Stimulated activated naive CD8-positive, alpha-beta T cell treated with anti-CD3 and anti-CD28 coated beads, Interleukin-15, Interleukin-2, amounts not matched to agents 100 U/mL and 50 U/mL, for 24 hours (primary cell): ENCODE measurements at regions not wholly inside any gene's neighbourhood (a gene's known extent, or its start where the extent isn't known, plus 50 kb on each side); places are given as distances from the start of the nearest gene placed in this dataset.

ENCODE experiments used
- ATAC-seq: fragments of 150-1000 bp; cut with Tn5 transposase; one replicate; pipeline ENCODE4 v1.10.0; 2021
- DNase-seq: peaks from one replicate; pipeline ENCODE4 v3.0.0; 2021

GRCh38 chr20:11084508-11084907 lies 410.7 kb upstream of the JAG1 start:
- DNase-seq (no peak), ATAC-seq (no peak)

GRCh38 chr20:11086970-11087369 lies 413.2 kb upstream of the JAG1 start:
- ATAC-seq (no peak), DNase-seq (no peak)

- ATAC-seq: no peak
- DNase-seq: no peak
Observed at GRCh38 chr20:11090751-11091150, 417.0 kb upstream of the JAG1 start.

GRCh38 chr20:11091511-11091910 lies 417.7 kb upstream of the JAG1 start:
- no peak for DNase-seq
- ATAC-seq: no peak

GRCh38 chr20:11092151-11092550 lies 418.4 kb upstream of the JAG1 start:
- no peak for ATAC-seq

GRCh38 chr20:11094196-11094595 lies 420.4 kb upstream of the JAG1 start:
- ATAC-seq (no peak), DNase-seq (no peak)

More at GRCh38 chr20:11092151-11092550, 418.4 kb upstream of the JAG1 start:
- no peak for DNase-seq

GRCh38 chr20:11094711-11095110 lies 420.9 kb upstream of the JAG1 start:
- ATAC-seq (no peak), DNase-seq (no peak)

GRCh38 chr20:11098888-11099287 lies 425.1 kb upstream of the JAG1 start:
- no peak for DNase-seq
- no peak for ATAC-seq

- ATAC-seq (no peak), DNase-seq (no peak)
Observed at GRCh38 chr20:11101243-11101642, 427.4 kb upstream of the JAG1 start.

- no peak for ATAC-seq
- DNase-seq: no peak
Observed at GRCh38 chr20:11101696-11102095, 427.9 kb upstream of the JAG1 start.

- no peak for DNase-seq
- no peak for ATAC-seq
Observed at GRCh38 chr20:11103866-11104265, 430.1 kb upstream of the JAG1 start.

- no peak for ATAC-seq
- no peak for DNase-seq
Observed at GRCh38 chr20:11108102-11108810, 434.5 kb upstream of the JAG1 start.

GRCh38 chr20:11110535-11110934 lies 436.7 kb upstream of the JAG1 start:
- DNase-seq (no peak), ATAC-seq (no peak)

- DNase-seq: no peak
- ATAC-seq: no peak
Observed at GRCh38 chr20:11111191-11111590, 437.4 kb upstream of the JAG1 start.

GRCh38 chr20:11112832-11113231 lies 439.0 kb upstream of the JAG1 start:
- ATAC-seq (no peak), DNase-seq (no peak)

GRCh38 chr20:11114382-11114781 lies 440.6 kb upstream of the JAG1 start:
- ATAC-seq: no peak

GRCh38 chr20:11117808-11118528 lies 444.2 kb upstream of the JAG1 start:
- no peak for ATAC-seq
- no peak for DNase-seq

More at GRCh38 chr20:11114382-11114781, 440.6 kb upstream of the JAG1 start:
- DNase-seq: no peak

GRCh38 chr20:11118802-11119380 lies 445.1 kb upstream of the JAG1 start:
- DNase-seq (no peak), ATAC-seq (no peak)

- DNase-seq (no peak), ATAC-seq (no peak)
Observed at GRCh38 chr20:11119573-11119972, 445.8 kb upstream of the JAG1 start.

- ATAC-seq (no peak), DNase-seq (no peak)
Observed at GRCh38 chr20:11120431-11120830, 446.6 kb upstream of the JAG1 start.

- DNase-seq (no peak), ATAC-seq (no peak)
Observed at GRCh38 chr20:11124849-11125505, 451.2 kb upstream of the JAG1 start.

- DNase-seq (no peak), ATAC-seq (no peak)
Observed at GRCh38 chr20:11128220-11128718, 454.5 kb upstream of the JAG1 start.

- ATAC-seq (no peak), DNase-seq (no peak)
Observed at GRCh38 chr20:11128721-11129120, 454.9 kb upstream of the JAG1 start.
